Mesenteric fat pad (tissue), 1 donor: ENCODE measurements at regions not wholly inside any gene's neighbourhood (a gene's known extent, or its start where the extent isn't known, plus 50 kb on each side); places are given as distances from the start of the nearest gene placed in this dataset.

Experiments
- DNase-seq: peaks from one replicate; pipeline ENCODE4 v3.0.0-alpha.2; 2020; ENCODE audit warnings: low spot score
- donor health status: DM: yes; HTN: yes; CAD: no.

DNA sequence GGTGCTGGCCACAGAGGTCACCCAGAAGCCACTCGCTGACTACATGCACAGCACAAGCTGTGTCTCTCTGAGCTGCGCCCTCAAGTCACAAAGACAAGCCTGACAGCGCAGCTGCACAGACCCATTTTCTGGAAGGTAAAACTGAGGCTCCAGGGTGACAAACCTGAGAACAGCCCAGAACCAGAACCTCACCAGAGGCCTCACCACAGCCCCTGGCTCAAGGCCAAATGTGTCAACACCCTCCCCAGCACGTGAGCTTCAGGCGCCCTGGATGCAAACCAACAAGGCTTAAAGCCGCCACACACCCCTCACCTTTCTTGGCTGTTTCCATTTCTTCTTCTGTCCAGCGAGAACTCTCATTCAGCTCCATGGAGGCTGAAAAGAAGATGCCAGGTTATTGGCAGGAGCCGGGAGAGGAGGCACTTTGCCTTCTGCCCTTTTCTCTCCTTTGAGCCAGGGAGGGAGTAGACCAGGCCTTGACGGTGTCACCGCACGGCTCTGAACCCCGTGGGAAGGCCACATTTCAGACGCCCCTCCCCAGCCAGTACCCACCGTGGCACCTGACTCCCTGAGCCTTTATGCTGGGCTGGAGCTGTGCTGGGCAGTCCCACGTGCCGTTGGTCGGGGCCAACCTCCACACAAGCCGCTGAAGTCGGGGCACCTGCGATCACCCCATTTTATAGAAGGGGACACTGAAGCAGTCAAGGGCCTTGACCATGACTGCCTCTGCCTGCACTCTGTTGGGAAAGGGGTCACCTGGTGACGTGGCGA lies 103.1 kb downstream of the RFLNA start:
- DNase-seq, result no peak

DNA sequence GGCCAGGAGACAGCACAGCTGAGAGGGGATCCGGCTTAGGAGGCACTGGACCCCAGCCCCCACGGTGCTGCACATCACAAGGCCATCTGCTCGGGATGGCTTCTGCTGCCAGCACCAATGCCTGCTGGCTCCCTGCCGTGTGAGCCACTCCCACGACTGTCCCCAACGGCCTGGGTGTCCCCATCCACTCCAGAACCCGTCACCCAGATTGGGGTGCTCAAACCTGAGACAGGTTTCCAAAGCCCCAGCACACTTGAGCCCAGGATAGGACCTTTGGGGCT lies 102.4 kb downstream of the RFLNA start:
- no peak for DNase-seq

DNA sequence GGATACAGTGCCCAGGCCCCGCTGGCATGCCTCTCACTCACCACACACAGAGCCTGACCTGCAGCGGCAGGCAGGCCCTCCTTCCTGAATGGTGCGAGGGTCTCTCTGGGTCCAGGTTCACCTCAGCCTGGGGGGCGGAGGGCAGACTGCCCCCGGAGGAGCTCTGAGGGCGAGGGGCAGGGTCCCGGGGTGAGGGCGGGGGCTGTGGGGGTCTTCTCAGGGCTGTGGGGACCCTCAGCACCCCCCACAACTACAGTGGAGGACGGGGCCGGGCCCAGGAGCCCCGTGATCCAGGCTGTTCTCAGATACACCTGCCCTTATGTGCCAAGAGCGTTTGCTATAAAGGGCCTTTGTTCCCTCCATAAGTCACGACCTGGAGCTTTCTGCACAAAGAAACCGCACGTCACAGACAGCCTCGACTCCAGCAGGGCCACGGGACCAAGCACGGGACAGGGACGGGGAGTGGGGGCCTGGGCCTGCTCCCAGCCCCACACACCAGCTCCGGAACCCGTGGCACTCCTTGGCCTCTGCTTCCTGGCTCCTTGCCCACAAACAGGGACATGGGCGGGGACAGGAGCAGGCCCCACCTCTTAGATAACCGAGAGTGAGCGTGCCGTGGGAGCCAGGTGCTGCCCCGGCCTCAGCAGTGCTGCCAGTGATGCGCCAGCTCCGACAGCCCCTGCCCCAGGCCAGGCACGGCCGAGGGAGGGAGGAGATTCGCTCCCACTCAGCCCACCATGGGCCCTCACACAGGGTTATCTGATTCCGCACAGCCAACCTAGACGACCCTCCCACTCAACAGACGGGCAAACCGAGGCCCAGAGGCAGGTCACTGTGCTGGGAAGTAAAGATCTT lies 101.9 kb downstream of the RFLNA start:
- no peak for DNase-seq

DNA sequence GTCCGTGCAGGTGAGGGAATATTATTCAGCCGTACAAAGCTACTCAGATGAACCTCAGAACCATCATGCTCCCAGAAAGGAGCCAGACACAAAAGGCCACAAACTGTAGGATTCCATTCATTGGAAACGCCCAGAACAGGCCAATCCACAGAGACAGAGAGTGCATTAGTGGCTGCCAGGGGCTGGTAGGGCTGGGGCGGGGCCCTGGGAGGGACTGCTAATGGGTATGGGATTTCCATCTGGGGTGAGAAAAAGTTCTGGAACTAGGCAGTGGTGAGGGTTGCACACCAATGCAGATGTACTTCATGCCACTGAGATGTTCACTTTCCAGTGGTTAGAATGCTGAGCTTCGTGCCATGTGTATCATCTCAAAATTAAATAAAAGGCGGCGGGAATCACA lies 101.1 kb downstream of the RFLNA start:
- DNase-seq, result no peak

DNA sequence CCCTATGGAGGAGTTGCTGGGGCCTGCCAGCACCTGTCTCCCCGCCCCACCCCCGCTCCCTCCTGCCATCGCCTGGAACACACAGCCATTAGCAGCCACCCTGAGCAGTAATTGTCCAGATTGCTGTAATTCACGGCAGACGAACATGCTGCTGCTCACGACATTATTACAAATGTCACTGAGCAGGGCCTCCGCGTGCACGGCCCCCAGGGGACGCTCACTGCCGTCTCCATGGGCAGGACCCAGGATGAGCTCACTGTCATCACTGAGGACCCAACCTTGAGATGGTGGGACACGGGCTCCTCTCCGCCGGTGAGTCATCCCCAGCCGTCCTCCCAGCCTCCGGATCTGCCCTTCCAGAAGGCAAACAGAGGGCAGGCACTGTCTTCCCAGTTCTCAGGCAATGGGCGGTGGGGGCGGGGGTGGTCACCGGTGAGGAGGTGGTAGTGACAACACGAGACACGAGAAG lies 100.4 kb downstream of the RFLNA start:
- no peak for DNase-seq

DNA sequence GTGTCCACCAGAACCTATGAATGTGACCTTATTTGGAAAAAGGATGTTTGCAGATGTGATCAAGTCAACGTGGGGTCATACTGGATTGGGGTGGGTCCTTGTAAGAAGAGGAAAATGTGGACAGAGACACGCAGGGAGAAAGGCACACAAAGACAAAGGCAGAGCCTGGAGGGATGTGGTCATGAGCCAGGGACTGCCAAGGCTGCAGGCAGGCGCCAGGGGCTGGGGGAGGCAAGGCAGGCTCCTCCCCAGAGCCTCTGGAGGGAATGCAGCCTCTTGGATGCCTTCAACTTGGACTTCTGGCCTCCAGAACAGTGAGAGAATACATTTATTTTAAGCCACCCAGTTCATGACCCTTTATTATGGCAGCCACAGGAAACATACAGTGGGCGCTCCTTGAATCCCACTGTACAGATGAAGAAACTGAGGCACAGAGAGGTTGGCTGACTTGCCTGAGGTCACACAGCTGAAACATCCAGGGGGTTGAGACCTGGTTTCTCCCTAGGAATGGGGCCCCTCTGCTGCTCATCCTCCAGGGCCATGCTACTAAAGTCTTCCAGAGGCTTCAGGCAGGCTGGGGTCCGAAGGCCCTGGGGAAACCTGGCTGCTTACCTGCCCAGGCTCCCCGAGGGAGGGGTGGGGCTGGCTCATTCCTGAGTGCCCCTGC lies 99.7 kb downstream of the RFLNA start:
- no peak for DNase-seq

DNA sequence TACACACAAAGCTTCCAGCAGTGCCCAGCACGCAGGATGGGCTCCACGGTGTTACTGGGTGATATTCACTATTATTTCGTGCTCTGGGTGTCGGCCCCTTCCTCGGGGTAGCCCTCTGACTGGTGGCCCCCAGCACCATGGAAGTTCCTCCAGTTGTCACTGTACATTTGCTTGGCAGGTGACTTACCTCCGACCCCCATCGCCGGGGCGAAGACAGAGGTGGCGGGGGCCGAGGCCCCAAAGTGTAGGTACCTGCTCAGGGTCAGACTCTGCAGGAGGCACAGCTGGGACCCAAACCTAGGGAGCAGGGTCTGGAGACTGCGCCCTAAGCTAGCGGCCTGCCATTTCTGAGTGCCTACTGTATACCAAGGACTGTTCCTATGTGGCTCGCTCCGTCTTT lies 98.9 kb downstream of the RFLNA start:
- no peak for DNase-seq

DNA sequence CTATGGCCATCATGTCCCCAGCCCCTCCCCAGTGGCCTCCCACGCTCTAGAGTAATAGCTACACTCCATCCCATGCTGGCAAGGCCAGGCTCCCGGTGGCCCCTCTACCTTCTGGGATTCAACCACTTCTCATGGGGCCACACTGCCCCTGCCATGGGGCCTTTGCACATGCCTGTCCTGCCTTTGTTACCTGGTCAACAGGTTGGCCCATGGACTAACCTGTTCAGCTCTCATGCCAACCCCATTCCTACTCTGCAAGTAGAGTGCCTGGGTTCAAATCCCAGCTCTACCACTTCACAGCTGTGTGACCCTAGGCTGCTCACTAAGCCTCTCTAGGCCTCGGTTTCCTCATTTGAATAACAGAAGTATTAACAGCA lies 98.5 kb downstream of the RFLNA start:
- DNase-seq, result no peak

DNA sequence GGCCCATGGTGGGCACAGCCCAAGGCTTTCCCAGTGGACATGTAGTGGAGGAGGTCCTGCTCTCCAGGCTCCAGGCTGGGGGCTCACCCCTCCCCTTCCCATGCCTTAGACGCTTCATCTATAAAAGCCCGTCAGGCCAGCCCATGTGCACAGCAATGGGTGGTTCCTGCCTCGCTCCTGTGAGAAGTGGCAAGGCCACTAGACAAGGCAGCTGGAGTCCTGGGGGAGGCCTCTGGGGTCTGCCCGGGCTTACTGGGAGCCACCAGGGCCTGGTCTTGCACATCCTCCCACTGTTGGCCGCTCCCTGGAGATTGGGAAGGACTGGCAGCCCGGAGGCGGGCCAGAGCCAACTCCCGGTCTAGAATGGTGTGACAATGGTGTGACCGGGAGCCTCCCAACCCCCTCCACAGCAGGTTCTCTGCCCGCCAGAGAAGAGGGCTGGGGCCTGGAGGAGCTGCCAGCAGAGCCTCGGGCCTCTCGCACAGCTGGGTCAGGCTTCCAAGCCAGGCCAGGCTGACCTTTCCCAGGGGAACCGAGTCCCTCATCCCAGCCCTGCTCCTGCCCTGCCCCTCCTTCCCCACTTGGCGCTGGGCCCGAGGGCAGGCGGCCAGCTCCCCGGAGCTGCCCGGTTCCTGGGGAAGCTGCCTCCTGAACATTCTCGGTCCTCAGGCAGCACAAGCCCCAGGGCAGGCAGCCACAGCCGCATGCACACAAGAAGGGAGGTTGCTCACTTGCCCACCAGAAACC lies 97.9 kb downstream of the RFLNA start:
- peak; percentile 96 for DNase-seq

DNA sequence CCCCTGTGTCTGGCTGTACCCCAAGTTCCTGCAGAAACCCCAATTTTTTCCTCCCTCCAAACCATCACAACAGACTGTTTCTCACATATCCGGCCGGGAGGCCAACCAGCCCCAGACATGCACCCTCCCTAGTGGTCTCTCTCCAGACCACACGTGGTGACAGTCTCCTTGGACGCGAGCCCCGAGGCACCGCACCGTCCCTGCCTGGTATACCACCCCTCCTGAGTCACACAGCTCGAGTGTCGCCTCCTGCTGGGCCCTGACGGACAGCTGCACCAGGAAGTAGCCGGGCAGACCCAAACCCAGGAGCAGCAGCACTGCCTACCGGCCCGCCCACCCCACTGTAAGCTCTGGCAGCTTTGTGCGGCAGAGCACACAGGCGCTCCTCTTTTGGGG lies 97.4 kb downstream of the RFLNA start:
- DNase-seq, result no peak

DNA sequence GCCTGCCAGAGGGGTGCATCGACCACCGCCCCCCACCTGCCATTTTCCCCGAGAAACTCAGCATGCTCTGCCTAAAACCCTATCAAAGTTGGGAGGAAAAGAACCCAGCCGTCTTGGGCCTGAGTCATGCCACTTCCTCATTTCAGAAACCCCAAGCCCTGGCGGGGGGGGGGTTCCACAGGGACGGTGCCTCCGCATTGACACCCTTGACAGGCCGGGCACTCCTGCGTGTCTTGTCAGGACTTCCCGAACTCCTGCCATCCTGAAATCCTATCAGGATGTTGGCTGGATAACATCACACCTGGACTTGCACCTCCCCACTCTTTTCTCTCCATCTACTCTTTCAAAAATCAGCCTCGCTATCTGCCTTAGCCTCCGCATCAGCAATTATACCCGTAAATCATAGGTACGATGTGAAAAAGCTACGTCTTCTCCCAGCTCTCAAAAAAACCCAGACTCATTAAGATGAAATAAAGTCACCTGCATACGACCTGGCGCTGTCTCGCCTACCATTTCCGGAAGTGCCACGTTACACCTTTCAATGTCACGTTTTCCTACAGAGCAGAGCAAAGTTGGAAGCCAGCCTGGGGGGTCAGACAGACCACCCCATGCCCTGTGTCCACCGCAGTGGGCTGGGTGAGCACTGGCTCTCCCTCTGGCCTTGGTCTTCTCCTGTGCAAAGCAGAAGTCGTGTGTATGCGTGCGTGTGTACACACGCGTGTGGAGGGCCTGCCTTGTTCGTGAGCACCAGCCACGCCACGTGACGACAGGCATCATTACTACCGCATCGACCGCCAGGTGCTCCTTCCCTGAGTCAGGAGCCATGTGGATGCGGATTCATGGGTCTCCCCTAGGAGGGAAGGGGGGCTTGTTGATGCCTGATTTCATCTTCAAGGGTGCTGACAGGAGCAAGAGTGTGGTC lies 96.7 kb downstream of the RFLNA start:
- DNase-seq, result no peak

DNA sequence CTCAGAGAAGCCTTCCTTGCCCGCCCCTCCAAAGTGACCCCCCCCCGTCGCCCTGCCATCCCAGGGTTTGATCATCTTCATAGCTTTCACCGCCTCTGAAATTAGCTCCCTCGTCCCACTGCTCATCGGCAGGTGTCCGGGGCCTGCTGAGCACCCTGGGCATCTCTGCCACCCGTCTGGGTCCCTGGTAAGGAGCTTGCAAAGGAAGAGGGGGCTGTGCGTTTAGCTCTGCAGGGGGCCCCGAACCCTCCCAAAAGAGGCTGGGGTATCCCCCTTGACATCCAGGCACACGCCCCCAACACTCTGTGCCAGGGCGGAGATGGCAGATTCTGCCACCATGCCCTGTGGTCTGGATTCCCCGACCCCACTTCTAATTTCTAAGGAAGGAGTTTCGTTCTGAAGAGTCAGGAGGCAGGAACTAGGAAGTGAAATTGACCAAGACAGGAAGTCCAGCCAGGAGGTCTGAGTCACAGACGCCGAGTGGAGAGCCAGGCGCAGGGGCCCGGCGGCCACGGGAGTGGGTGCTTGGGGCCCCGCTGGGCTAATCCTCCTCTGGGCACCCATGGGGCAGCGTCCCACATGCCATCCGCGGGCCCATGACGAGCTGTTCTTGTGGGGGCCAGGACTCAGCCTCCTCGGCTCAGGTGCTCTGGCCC lies 95.7 kb downstream of the RFLNA start:
- no peak for DNase-seq

DNA sequence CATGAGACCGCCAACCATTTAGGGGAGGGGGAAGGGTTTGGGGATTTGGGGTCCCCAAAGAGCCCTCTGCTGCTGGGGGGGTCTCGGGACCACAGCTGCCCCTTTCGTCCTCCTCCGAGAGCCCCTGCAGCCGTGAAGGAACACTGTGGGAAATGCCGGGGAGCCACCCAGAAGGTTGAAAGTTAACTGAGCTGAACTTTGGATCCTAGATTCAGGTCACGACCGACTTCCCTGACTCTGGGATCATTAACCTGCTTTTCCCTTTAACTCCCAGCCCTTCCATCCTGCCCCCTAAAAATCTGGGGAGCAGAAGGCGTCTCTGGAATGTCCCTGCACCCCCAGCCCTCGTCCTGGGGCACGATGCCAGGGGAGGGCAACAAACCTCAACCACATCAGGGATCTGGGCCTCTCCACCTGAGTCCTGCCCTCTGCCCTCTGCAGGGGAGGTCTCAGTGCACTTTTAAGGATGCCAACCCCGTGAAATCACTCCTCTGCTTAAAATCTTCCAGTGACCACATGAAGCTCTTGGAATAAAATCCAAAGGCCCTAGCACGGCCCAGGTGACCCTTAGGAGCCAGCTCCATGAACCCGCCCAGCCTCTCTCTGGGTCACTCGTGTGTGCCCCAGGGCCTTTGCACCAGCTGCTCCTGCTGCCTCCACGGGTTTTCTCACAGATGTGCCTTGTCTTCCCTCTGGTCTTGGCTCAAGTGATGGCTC lies 95.0 kb downstream of the RFLNA start:
- DNase-seq, result no peak

DNA sequence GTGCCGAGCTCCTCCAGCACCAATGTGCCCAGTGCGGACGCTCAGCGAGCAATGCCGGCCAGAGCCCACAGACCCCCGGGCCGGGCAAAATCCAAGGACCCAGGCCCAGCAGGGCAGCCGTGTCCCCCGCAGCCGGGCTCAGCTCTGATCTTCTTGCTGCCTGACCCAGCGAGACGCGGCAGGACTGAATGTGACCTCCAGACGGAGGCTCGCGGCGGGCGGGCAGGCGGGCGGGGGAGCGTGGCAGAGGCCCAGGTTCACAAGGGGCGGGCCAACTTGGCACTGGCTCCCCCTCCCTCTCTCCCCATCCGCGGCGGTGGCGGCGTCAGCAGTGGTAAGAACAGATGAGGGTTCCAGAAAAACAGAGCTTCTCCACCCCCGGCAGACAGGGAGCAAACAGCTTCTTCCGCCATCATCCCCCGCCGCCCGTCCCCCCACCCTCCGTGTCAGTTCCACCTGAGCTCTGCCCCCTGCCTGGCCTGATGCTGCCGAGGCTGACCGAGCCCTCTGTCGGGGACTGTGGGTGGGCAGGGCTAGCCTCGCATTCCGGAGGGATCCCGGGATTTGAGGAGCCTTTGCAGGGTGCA lies 94.3 kb downstream of the RFLNA start:
- DNase-seq, result peak; percentile 96

DNA sequence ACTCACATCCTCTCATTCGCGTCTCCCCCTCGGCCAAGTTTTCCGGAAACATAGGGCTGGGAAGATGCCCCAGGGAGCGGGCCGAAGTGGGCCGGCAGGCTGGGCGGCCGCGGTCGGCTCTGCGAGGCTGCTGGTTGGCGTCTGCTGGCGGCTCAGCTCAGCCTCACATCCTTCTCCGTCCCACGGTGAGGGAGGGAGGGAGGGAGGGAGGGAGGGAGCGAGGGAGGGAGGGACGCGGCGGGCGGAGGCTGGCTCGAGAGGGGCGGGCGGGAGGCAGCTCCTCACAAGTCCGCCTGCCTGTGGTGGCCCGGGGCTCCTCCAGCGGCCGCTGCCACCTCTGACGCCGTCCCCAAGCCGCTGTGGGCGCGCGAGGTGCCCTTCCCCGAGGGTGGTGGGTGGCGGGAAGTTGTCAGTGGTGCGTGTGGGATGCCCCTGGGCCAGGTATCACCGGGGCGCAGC lies 93.8 kb downstream of the RFLNA start:
- no peak for DNase-seq

DNA sequence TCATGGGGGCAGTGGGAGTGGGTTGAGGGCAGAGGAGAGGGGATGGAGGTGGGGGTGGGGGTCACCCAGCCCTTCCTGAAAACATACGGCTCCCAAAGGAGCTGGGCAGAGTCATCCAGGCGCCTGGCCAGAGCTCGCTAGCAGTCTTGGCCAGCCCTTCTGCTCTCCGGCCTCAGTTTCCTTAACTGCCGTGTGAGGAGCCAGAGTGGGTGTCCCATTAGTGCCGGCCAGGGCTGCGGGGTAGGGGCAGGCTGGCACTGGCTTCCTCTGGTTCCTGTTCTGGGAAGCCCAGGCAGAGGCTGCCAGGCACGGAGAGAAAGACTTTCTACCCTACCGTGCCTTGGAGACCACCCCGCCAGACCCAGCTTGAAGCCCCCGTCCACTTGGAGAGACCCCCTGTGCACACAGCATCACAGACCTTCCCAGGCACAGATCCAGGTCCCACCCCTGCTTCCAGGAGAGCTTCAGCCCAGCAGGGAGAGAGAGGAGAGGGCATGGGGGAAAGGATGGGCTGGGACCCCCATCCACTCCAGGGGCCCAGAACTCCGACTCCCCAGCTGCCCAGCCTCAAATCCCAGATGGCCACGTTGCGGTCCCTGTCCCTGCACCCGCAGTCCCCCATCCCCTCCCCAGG lies 93.3 kb downstream of the RFLNA start:
- no peak for DNase-seq

DNA sequence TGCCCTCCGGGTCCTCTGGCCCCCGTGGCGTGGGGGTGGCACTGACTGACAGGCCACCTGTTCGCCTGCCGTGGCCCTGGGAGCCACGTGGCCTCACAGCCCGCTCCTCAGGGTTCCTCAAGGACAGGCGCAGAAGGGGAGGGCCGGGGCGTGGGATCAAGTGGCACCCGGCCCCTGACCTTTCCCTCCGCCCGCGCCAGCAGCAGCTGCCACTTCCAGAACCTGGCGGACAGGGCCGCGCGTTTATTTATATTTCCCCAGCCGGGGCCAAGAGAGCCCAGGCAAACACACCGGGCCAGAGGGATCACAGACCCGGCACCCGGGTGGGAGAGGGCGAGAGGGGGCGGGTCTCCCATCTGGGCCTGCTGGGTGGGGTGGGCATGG lies 92.6 kb downstream of the RFLNA start:
- no peak for DNase-seq
